ENCODE measurements at regions not wholly inside any gene's neighbourhood (a gene's known extent, or its start where the extent isn't known, plus 50 kb on each side); places are given as distances from the start of the nearest gene placed in this dataset.

DNA sequence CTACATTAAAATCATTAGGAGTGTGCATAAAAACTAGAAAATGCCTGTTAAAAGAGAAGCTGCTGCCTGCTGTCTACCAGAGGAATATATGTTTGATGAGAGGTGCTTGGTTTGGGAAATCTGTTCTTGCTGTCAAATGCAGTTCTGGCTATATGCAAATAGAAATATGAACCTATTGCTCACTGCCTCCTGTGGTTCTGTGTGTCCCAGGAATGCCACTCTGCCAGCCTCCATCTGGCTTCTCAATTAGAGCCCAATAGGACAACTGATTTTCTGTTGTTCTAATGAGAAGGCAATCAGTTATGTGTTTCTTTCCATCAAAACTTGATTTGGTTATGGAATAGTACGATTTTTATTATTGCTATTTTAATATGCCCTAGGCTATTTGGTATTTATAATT is 759.7 kb downstream of the HDGFL1 start:
- no peak for DNase-seq

DNA sequence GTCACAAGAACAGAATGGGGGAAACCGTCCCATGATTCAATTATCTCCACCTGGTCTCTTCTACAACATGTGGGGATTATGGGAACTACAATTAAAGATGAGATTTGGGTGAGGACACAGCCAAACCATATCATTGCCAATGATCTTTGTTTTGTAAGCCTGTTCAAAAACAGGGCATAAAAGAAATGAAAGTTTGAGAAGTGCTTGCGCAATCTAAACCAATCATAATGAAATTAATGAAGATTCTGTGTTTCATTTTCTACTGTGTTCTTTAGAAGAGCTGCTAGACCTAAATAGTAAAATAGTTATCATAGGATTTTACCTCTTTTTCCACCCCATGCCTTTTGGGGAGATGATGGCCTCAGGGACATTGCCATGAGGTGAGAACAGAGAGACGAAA is 761.3 kb downstream of the HDGFL1 start:
- DNase-seq, result no peak

DNA sequence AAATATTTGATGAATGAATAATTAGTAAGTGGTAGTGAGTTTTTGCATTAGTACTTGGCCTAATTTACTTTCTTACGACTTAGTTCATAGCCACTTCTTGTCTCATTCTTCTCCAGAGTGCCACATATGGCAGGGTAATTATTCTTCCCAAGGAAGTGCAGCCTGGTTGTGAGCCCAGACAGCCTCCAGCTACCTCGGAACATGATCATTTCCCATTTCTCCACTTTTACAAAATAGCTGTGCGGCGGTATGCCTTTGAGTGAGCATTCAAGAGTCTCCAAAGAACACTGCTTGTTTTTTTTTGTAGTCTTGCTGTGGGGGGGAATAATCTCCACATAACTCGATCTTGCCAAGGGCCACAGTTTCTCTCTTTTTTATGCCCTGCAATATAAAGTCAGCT is 765.0 kb downstream of the HDGFL1 start:
- DNase-seq, result no peak

DNA sequence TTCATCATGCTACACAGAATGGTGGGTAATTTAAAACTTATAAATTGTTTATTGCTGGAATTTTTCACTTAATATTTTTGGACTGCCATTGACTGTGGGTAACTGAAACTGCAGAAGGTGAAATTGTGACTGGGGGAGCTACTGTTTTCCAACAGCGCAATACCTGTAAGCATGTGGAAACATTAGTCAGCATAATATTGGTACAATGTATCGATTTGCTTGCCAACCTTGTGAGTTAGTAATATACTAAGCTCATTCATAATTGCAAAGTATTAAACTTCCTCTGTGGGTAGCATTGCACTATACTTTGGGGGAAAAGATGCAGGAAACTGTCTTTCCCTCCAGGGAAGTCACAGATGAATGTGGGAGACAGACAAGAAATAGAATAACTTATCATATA is 766.5 kb downstream of the HDGFL1 start:
- no peak for DNase-seq

DNA sequence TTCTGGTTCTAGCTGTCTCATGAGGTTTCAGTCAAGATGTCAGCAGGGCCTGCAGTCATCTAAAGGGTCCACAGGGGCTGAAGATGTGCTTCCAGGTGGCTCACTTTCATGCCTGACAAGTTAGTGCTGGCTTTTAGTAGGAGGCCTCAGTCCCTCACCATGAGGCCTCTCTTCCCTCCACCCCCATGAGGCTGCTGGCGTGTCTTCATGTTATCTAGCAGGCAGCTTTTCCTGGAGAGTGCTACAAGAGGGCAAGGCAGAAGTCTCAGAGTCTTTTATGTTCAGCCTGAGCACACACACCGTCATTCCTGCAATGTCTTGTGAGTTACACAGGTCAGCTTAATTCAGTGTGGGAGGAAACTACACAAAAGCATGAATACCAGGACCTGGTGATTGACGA is 769.9 kb downstream of the HDGFL1 start:
- DNase-seq, result no peak

DNA sequence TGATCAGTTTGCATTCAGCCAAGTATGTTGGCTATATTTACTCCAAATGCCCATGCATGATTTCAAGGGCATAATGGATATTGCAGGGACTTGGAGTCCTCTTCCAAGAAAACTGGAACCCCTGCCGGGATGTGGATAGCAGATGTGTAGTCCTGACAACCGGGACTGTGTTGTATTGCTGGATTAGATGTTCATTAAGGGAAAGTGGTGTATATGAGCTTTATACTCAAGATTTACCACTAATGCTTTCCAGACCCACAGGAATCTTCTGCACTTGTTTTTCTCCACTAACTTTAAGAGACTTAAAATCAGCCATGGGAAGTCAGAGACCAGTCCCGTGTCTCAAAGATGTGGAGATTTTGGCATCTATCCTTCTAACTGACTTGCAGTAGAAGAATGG is 770.9 kb downstream of the HDGFL1 start:
- DNase-seq, result no peak

DNA sequence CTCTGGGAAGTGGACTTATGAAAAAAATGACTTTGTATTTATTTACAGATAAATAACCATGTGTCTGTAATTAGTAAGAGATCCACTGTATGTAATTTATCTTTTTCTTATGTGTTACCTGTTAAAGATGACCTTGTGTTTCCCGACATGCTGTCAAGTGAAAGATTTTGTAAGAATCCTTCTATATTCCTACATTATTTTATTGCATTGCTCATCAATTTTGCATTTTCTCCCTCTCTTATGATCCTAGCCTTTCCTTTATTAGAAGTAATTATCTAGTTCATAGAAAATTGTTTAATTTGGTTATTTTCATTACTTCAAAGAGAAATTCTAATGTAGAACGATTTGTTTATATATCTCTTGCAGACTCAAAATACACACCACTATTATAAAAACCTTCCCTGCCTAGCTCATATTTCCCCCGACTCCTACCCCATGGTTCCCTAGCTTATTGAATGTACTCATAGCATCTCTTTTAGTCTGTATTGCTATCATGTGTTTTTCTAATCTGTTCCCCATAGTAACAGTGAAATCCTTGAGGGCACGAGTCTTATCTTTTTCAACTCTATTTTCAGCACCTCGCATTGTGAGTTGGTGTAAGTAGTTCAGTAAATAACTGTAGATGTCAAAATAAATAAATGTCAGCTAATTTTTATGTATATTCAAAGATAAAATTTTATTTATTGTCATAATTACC is 774.4 kb downstream of the HDGFL1 start:
- DNase-seq, result no peak

DNA sequence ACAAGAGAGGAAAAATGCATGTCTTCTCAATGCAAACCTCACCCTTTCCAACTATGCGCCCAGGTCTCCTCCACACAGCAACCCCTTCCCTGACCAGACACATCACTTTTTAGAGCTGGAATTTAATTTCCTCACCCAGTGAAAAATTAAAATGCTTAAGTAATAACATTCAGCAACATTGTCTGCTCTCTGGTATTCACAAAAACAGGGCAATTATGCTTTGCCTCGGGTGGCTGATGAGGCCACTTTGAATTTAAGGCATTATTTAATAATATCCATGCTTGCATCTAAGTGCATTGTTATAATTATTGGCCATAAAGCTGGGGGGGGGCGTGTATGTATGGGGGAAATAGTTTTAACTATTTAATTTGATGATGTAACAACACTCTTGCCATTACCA is 777.8 kb upstream of the NRSN1 start:
- no peak for DNase-seq

DNA sequence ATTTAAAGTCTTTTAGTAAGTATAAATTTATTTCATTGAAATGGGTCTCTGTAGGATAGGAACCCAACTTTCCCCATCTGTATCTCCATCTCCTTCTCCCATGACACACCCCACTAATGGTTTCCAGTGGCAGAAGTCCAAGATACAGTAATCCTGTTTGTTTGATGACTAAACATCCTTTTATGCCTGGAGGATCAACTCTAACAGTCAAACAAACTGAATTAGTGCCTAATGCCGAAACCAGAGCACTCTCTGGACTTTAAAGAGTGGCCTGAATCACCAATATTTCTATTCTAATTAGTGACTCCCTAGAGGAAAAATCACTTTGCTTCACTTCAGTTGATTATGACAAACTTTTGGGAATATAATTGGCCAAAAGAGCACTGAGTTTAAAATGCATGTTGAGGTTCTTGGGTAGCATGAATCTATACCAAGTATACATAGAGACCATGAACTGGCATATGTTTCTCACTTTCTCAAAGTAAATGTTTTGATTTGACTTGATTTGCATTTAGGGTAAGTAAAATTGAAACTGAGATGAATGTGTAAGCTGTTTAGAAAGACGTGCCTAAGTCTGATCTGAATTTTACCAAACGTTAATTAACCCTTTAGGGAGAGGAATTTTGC is 776.4 kb upstream of the NRSN1 start:
- no peak for DNase-seq

DNA sequence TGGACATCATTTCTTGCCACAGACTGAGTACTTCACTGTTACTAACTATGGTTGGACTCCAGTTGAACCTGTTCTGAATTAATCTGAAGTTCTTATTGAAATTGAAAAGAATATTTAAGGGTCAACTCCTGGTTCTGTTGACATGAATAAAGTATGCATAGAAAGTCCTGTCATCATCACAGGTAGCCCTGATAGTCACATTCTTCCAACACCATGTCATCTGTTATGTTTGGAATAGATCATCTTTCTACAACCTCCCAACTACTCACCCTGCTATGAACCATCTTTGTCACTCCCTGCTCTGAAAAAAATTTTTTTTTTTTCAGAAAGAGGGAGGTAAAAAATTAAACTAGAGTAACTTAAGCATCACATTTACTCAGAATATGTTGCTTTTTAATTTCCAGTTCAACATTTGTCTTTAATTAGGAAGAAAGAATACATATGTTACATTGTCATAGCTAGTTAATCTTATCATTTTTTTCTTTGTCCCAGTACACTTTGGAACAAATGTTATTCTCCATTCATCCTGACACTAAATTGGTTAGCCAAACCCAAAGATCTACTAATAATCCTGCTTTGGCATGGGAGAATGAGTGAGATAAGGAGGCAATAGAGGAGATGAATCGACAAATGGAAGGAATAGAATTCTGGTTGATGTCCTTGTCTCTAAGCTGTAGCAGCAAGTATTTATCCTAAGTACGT is 775.1 kb upstream of the NRSN1 start:
- DNase-seq, result no peak

DNA sequence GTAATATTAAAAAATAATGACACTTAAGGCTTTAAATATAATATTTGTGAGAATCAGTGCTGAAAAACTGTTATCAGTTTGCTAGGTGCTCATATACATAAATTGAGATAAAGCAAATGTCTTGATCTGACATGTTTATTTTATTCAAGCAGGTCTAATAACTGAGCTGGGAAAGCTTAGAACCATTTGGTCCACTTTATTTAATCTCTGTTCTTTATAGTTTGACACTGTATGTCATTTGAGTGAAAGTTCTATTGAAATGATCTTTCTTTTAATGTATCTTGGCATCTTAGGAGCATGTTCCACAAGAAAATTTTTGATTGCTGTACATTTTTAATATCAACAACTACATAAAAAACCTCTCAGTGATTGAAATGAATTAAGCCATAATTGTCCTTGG is 772.0 kb upstream of the NRSN1 start:
- no peak for DNase-seq

DNA sequence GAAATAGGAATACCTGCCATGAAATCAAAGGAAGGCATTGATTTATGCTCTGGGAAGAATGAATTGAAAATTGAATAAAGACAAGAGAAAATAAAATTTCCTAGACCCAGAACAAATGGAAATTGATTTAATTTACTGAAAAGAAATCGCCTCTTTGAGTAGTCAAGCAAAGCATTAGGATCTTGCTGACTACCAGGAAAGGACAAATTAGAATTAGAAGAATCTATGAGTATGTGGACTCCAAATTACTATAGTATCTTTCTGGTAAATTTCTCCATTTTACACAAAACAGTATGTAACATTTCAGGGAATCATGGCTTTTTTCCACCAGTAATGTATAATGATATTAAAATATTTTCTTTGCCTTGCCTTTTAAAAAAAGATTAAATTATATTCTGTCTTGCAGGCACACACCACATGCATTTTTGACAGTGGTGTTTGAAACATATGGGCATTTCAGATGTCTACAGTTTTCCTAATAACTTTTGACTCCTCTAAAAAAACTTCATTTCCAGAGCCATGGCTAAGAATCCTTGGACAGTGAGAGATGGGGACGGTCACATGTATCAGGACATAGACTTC is 768.7 kb upstream of the NRSN1 start:
- DNase-seq, result no peak

DNA sequence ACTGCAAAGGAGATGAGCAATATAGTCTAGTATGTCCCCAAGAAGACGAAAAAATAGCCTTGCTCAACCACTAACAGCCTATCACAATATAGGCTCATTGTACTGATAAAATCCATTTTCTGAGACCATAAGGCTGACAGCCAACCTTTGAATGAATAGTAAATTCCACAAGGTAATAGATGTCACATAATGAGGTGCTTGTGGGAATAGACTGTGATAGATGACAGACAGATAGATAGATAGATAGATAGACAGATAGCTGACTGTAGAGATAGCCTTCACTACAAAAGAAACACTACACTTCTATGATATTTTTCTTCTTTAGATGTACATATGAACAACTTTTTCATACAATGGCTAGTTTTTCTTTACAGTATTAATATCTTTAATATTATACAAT is 760.3 kb upstream of the NRSN1 start:
- no peak for DNase-seq

DNA sequence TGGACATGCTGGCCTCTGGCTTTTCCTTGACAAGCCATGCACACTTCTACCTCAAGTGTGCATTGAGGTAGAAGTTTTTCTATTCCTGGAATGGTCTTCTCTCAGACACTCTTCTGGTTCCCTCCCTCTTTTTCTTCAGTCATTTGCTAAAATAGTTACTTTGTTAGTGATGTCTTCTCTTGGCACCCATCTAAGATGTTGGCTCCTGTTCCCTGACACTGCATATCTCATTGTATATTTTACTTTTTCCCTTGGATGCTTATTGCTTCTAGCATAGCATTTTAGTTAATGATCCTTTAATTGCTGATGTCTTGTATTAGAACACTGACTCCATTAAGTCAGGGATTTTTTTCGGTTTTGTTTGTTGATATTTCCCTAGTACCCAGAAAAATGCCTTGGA is 758.7 kb upstream of the NRSN1 start:
- DNase-seq, result no peak

DNA sequence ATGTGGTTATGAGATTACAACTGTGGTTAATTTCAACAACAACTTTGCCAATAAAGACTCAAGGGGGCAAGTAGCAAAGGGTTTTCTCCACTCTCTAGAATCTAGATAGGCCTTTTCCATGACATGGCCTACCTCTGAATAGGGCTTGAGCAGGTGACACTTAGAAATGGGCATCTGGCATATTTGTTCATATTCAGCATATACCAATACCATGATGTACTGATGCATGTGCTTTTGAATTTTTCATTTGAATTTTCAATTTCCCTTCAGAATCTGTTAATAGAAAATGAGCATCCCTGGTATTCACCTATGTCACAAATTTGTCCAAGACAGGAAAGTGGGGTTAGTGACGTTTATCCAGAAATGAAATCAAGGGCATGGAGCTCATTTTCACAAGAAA is 757.5 kb upstream of the NRSN1 start:
- DNase-seq, result no peak

DNA sequence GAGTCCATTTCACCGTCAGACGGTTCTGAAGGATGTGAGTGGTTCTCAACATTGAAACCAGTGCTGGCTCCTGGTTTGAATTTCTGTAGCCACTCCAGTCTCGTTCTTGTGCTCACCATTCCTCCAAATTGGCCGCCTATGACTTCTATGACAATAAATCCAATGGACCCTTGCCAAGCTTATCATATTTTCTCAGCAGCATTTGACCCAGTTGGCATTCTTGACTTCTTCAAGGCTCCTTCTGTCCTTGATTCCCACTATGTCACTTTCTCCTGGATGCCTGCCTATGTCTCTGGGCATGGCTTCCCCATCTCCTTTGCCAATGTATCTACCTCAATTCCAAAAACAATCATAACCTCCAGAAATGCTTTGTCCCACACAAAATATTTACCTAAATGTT is 756.0 kb upstream of the NRSN1 start:
- no peak for DNase-seq

DNA sequence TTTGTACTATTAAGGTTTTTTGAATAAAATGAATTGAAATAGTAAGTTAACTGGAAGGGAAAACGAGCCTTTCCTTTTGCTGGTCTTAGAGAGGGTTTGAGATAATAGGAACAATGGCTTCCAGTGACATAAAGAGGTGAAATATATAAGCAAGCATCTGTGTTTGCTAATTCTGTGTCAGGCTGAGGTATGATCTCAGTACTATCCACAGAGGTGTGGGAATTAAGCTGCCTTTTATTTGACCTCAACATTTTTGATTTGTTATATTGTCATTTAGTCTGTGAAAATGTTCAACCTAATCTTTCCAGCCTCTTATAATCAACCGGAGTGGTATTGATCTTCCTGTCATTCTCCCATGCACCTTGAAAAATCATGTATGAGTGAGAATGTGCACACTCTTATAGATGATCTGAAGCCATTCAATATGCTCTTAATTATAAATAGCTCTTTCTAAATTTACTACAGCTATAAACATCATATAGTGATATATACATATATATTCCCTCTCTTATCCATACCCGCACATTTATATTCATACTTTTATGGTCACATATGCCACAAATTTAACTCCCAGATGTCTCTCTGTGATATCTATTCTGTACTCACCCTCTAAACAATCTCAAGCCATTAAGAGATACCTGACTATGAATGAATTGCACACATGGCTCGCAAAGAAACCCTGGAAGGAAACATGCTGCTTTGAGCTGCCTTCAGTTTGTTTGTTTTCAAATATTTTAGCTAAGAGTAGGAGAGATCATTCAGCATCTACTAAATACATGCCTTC is 754.7 kb upstream of the NRSN1 start:
- no peak for DNase-seq

DNA sequence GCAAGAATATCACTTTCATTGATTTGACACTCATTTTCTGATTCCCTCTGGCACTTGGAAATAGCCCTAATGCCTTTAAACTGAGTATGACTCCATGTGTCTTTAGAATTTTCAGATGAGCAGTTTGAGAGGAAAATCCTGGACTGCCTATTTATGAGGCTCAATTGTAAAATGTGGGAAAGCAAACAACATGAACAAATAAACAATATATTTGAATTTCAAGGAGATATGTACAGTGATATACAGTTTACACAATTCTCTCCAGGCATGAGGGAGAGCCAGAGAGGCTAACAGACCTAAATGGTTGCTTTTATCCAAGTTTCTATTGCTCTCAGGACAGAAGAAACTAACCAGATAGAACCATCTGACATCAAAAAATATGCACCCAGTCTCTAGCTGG is 748.2 kb upstream of the NRSN1 start:
- no peak for DNase-seq

DNA sequence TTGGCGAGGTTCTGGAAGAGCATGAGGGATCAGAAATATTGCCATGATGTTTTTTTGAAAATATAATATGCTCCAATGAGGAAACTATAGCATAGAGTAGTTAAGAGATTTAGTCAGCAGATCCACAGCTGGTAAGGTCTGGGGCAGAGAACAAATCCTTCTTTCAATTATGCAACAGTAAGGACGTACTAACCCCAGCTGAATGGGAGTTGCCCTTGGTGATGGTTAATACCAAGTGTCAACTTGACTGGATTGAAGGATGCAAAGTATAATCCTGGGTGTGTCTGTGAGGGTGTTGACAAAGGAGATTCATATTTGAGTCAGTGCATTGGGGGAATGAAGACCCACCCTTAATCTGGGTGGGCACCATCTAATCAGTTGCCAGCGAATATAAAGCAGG is 745.5 kb upstream of the NRSN1 start:
- DNase-seq, result no peak

DNA sequence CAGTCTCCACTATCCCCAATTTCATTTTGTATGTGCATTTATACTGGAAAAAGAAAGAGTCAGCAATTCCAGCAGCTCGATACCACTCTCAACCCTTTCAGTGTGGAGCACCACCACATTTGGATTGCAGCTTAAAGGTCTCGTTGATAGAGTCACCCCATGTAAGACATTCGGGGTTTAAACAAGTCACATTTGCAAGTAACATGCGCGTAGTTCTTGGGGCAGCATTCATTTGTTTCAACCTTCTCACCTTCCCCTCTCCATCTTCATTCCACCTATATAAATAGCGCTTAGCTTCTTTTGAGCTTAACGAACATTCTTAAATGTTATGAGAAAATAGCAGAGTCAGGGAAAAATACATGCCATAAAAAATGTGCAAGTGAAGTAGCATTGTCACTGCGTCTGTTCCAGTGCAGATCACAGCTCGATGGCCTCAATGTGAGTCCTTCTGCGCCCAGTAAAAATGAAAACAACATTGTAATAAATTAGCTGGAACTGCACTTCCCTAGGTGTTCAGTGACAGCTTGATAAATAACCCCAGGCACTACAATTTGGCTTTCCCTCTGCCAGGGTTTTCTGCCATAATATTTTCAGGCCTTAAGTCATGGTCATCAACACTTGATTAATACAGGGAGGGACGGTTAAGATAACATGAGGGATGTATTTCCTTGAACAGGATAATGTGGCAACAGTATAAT is 737.8 kb upstream of the NRSN1 start:
- no peak for DNase-seq

DNA sequence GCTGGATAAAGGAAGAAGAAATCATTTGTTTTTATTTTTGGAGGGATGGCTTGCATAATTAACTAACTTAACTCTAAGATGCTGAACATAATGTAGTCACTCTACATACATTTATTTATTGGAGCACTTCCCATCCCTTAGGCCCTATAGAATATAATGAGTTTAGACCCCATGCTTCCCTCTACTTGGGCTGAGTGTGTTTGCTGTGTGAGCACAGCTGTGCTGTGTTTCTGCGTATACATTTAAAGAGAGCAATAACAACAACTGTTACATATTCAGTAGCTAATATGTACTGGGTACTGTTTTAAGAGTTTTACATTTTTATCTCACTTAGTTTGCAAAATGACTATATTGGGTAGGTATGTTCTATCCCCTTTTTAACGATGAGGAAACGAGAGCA is 736.6 kb upstream of the NRSN1 start:
- DNase-seq, result no peak

DNA sequence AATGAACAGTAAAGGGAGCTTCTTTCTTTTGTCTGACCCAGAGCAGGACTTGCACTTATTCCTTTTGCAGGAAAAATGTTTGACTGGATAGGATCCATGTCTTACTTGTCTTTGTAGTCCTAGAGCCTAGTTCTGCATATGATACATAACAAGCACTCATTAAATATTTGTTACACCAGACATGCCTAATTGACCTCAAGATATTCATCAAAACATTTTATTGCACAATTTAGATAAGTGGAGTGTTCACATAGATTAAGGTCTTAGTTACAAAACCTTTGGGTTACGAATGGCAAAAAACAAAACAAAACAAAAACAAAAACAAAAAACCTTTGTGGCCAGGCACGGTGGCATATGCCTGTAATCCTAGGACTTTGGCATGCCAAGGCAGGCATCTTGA is 735.8 kb upstream of the NRSN1 start:
- no peak for DNase-seq

DNA sequence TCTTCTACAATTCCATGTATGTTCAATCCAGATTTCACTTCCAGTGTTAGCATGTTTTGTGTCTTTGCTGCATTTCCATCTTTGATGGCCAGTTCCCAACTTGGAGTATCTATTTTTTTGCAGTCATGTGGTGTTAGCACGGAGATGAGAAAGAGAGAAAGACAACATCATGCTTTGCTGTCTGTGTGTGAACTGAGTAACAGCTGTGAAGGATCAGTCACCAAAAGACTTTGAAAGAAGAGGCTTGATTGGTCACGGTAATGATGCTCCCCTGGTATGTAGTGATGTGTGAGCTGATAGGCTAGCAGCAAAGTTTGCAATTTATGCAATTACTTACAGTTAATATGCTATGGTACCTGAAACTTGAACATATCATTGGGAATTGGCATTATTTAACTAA is 731.3 kb upstream of the NRSN1 start:
- DNase-seq, result no peak
